ENCODE measurements at regions not wholly inside any gene's neighbourhood (a gene's known extent, or its start where the extent isn't known, plus 50 kb on each side); places are given as distances from the start of the nearest gene placed in this dataset.

DNA sequence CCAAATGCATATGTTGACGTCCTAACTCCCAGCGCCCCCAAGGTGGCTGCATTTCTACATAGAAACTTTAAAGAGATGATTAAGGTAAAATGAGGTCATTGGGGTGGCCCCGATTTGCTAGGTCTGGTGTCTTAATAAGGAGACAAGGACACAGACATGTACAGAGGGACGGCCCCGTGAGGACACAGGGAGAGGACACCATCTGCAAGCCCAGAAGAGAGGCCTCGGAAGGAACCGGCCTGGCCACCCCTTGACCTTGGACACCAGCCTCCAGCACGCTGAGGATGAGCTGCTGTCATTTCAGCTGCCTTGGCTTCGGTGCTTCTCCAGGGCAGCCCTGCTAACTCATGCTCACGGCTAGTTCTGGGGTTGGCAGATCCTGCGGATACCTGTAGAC lies 73.2 kb downstream of the MRPL36 start:
- no peaks in the 10 kb centered on the region for H3K36me3 ChIP-seq (replicated peaks in 1 of 2; ENCODE audit: control insufficient read depth in 1 of 2, insufficient read depth in 2 of 2, low read length in 1 of 2)
- H3K27me3 ChIP-seq (ENCODE audit: insufficient read depth) = peaks cover 75% of the 10 kb centered on the region
- 37% methylated on average over 9 of the region's 11 CpGs for WGBS (ENCODE audit: low lambda C conversion rate)
- no peak for TF ChIP-seq GABPA (IDR thresholded peaks at IDR 0.05; ENCODE audit: low read depth)
- no peak for TF ChIP-seq YY1 (IDR thresholded peaks at IDR 0.05; ENCODE audit: low read depth)
- TF ChIP-seq, protein P1, sequence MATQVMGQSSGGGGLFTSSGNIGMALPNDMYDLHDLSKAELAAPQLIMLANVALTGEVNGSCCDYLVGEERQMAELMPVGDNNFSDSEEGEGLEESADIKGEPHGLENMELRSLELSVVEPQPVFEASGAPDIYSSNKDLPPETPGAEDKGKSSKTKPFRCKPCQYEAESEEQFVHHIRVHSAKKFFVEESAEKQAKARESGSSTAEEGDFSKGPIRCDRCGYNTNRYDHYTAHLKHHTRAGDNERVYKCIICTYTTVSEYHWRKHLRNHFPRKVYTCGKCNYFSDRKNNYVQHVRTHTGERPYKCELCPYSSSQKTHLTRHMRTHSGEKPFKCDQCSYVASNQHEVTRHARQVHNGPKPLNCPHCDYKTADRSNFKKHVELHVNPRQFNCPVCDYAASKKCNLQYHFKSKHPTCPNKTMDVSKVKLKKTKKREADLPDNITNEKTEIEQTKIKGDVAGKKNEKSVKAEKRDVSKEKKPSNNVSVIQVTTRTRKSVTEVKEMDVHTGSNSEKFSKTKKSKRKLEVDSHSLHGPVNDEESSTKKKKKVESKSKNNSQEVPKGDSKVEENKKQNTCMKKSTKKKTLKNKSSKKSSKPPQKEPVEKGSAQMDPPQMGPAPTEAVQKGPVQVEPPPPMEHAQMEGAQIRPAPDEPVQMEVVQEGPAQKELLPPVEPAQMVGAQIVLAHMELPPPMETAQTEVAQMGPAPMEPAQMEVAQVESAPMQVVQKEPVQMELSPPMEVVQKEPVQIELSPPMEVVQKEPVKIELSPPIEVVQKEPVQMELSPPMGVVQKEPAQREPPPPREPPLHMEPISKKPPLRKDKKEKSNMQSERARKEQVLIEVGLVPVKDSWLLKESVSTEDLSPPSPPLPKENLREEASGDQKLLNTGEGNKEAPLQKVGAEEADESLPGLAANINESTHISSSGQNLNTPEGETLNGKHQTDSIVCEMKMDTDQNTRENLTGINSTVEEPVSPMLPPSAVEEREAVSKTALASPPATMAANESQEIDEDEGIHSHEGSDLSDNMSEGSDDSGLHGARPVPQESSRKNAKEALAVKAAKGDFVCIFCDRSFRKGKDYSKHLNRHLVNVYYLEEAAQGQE (IDR thresholded peaks at IDR 0.05; ENCODE audit: low read depth, low read length) = no peak
- no peak for TF ChIP-seq EZH2phosphoT487 (IDR thresholded peaks at IDR 0.05; ENCODE audit: borderline replicate concordance, low read depth)
- TF ChIP-seq FOXJ3 (CRISPR knock-in tag; IDR thresholded peaks at IDR 0.05) = no peak
- no peak for TF ChIP-seq EP300 (IDR thresholded peaks at IDR 0.05; ENCODE audit: borderline replicate concordance in 1 of 2, low read depth in 1 of 2, low read length in 1 of 2)
- TF ChIP-seq FOXM1 (IDR thresholded peaks at IDR 0.05; ENCODE audit: low read depth) = no peak
- TF ChIP-seq, protein P2, sequence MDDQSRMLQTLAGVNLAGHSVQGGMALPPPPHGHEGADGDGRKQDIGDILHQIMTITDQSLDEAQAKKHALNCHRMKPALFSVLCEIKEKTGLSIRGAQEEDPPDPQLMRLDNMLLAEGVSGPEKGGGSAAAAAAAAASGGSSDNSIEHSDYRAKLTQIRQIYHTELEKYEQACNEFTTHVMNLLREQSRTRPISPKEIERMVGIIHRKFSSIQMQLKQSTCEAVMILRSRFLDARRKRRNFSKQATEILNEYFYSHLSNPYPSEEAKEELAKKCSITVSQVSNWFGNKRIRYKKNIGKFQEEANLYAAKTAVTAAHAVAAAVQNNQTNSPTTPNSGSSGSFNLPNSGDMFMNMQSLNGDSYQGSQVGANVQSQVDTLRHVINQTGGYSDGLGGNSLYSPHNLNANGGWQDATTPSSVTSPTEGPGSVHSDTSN (IDR thresholded peaks at IDR 0.05) = no peak
- TF ChIP-seq, protein P3, sequence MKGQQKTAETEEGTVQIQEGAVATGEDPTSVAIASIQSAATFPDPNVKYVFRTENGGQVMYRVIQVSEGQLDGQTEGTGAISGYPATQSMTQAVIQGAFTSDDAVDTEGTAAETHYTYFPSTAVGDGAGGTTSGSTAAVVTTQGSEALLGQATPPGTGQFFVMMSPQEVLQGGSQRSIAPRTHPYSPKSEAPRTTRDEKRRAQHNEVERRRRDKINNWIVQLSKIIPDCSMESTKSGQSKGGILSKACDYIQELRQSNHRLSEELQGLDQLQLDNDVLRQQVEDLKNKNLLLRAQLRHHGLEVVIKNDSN (IDR thresholded peaks at IDR 0.05; ENCODE audit: borderline replicate concordance, low read depth) = no peak
- TF ChIP-seq RCOR1 (IDR thresholded peaks at IDR 0.05; ENCODE audit: low read length) = no peak
- TF ChIP-seq ELF1 (IDR thresholded peaks at IDR 0.05) = no peak
- TF ChIP-seq TAF1 (IDR thresholded peaks at IDR 0.05; ENCODE audit: borderline replicate concordance, low read depth, low read length) = no peak
- TF ChIP-seq, protein P4, sequence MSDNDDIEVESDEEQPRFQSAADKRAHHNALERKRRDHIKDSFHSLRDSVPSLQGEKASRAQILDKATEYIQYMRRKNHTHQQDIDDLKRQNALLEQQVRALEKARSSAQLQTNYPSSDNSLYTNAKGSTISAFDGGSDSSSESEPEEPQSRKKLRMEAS (IDR thresholded peaks at IDR 0.05; ENCODE audit: low read depth) = no peak
- no peak for TF ChIP-seq TEAD4 (IDR thresholded peaks at IDR 0.05; ENCODE audit: borderline replicate concordance, insufficient read depth)
- no peak for TF ChIP-seq GATA2 (CRISPR knock-in tag; IDR thresholded peaks at IDR 0.05)
- no peak for TF ChIP-seq RAD21 (IDR thresholded peaks at IDR 0.05; ENCODE audit: low read length)
- TF ChIP-seq RXRA (IDR thresholded peaks at IDR 0.05; ENCODE audit: borderline replicate concordance, low read depth) = no peak
- TF ChIP-seq POLR2AphosphoS5 (IDR thresholded peaks at IDR 0.05; ENCODE audit: low read depth, low read length) = no peak
- no peak overlapping the region for H3K4me3 ChIP-seq (ENCODE audit: low read depth in 2 of 2, low read length in 1 of 2)
- DNase-seq = no peak
- no peak overlapping the region for H3K4me2 ChIP-seq
- H3K9ac ChIP-seq = no peak overlapping the region
- H3K4me1 ChIP-seq (ENCODE audit: control insufficient read depth in 1 of 2, insufficient read depth in 2 of 2, low read depth in 1 of 2, low read length in 1 of 2) = no peaks in the 10 kb centered on the region
- no peaks in the 10 kb centered on the region for H3K79me2 ChIP-seq (ENCODE audit: insufficient read depth)
- no peaks in the 10 kb centered on the region for H3K9me2 ChIP-seq
- H3F3A ChIP-seq (replicated peaks; ENCODE audit: insufficient read depth) = no peaks in the 10 kb centered on the region
- H4K20me1 ChIP-seq (ENCODE audit: insufficient read depth) = no peaks in the 10 kb centered on the region
- ChIA-PET POLR2A (no interaction called here), CTCF (no interaction called here)
- no peak overlapping the region for H2AFZ ChIP-seq (ENCODE audit: low read depth)
- no peaks in the 10 kb centered on the region for H3K9me3 ChIP-seq
- no peak overlapping the region for H3K27ac ChIP-seq (ENCODE audit: low read depth in 2 of 2, low read length in 1 of 2)
